Endothelial cell of umbilical vein (primary cell): ENCODE measurements at regions not wholly inside any gene's neighbourhood (a gene's known extent, or its start where the extent isn't known, plus 50 kb on each side); places are given as distances from the start of the nearest gene placed in this dataset.

Experiments used
- BruUV-seq: library from RNA; stranded (reverse); fragments of 400-500 nt; replicated peaks from 2 replicates; lab custom pipeline; 2021; lab: Mats Ljungman, UMichigan
- CTCF ChIA-PET: fragments of 300-600, 350-600 bp; sonication (Branson Sonifier 250); formaldehyde crosslinking; loops from one replicate; lab custom pipeline; 2021; ENCODE audit warnings: antibody characterized with exemption, inconsistent platforms; lab: Charles Lee
- POLR2A ChIA-PET: fragments of 300-600, 350-600 bp; sonication (Branson Sonifier 250); formaldehyde crosslinking; loops from one replicate; lab custom pipeline; 2021; ENCODE audit warnings: antibody characterized with exemption, inconsistent platforms; lab: Charles Lee
- DNase-seq: peaks from one replicate; pipeline ENCODE4 v3.0.0-alpha.2; 2011; ENCODE audit warnings: low read depth, low spot score
- FAIRE-seq: peaks from 2 replicates; lab custom pipeline; 2011; peaks lifted over from hg19 to GRCh38; lab: Jason Lieb, UNC
- H2AFZ ChIP-seq: 2 replicates; pipeline ENCODE4 v1.6.0; 2012; ENCODE audit warnings: low read depth, low read length, control low read depth, inconsistent platforms
- H3K27ac ChIP-seq: 2 replicates; pipeline ENCODE4 v1.5.1; 2011; ENCODE audit warnings: low read depth, mild to moderate bottlenecking, control low read depth, low read length, moderate library complexity; ENCODE audit not compliant: insufficient read depth
- H3K27me3 ChIP-seq, 2 experiments: 2 replicates each; pipeline versions ENCODE4 v1.6.0 to v1.6.1; 2011; ENCODE audit warnings: low read length in 2 of 2, mixed read lengths in 1 of 2; ENCODE audit not compliant: control insufficient read depth in 2 of 2, insufficient read depth in 2 of 2
- H3K36me3 ChIP-seq, 2 experiments: 2 replicates in 1 of 2; 3 replicates in 1 of 2; pipeline ENCODE4 v1.5.1; 2011; ENCODE audit warnings: low read length in 2 of 2, mild to moderate bottlenecking in 1 of 2, moderate library complexity in 1 of 2; ENCODE audit not compliant: control insufficient read depth in 2 of 2, insufficient read depth in 2 of 2; ENCODE audit errors: extremely low read depth in 1 of 2
- H3K4me1 ChIP-seq: 3 replicates; pipeline ENCODE4 v1.5.1; 2011; ENCODE audit warnings: mild to moderate bottlenecking, low read length; ENCODE audit not compliant: control insufficient read depth, insufficient read depth; ENCODE audit errors: extremely low read depth
- H3K4me2 ChIP-seq: 2 replicates; pipeline ENCODE4 v1.6.1; 2011; ENCODE audit warnings: low read length, control low read depth, mixed read lengths; ENCODE audit not compliant: insufficient read depth
- H3K4me3 ChIP-seq, 3 experiments: fragments of 200-600 bp in 1 of 3; sonication (generic), shearing (Covaris generic) in 1 of 3; replicated peaks in 1 of 3; 2 replicates each; pipeline ENCODE4 v1.5.1; 2011 to 2016; ENCODE audit warnings: control low read depth in 3 of 3, low read length in 3 of 3, mild to moderate bottlenecking in 2 of 3, inconsistent platforms in 1 of 3, low read depth in 1 of 3, moderate library complexity in 1 of 3; ENCODE audit not compliant: insufficient read depth in 1 of 3
- H3K79me2 ChIP-seq: 2 replicates; pipeline ENCODE4 v1.6.0; 2012; ENCODE audit warnings: low read length, inconsistent platforms; ENCODE audit not compliant: control insufficient read depth, insufficient read depth
- H3K9ac ChIP-seq: replicated peaks from 2 replicates; pipeline ENCODE3; 2011; ENCODE audit warnings: low read length, control low read depth; ENCODE audit not compliant: insufficient read depth; ENCODE audit errors: extremely low read depth
- H3K9me1 ChIP-seq: replicated peaks from 3 replicates; pipeline ENCODE4 v1.6.0; 2011; ENCODE audit warnings: mild to moderate bottlenecking, low read length; ENCODE audit not compliant: control insufficient read depth, insufficient read depth; ENCODE audit errors: extremely low read depth
- H3K9me3 ChIP-seq: replicated peaks from 2 replicates; pipeline ENCODE4 v1.5.1; 2012; ENCODE audit warnings: low read length, inconsistent platforms; ENCODE audit not compliant: control insufficient read depth, insufficient read depth
- H4K20me1 ChIP-seq: replicated peaks from 2 replicates; pipeline ENCODE3; 2011; ENCODE audit warnings: mild to moderate bottlenecking, low read length; ENCODE audit not compliant: control insufficient read depth, insufficient read depth; ENCODE audit errors: extremely low read depth
- EZH2 ChIP-seq: IDR thresholded peaks from 2 replicates; pipeline ENCODE4 v1.6.1; 2012; ENCODE audit warnings: borderline replicate concordance, low read depth, mild to moderate bottlenecking, moderate library complexity, low read length, inconsistent platforms; ENCODE audit not compliant: severe bottlenecking
- FOS ChIP-seq: IDR thresholded peaks from 2 replicates; pipeline ENCODE4 v1.6.1; 2011; ENCODE audit warnings: mild to moderate bottlenecking, low read length, moderate library complexity, borderline replicate concordance; ENCODE audit not compliant: insufficient read depth
- GATA2 ChIP-seq: IDR thresholded peaks from 2 replicates; pipeline ENCODE4 v1.7.0; 2011; ENCODE audit warnings: low read depth, mild to moderate bottlenecking, moderate library complexity, mixed read lengths, low read length; ENCODE audit not compliant: insufficient read length, insufficient read depth
- JUN ChIP-seq: IDR thresholded peaks from 2 replicates; pipeline ENCODE4 v1.6.1; 2011; ENCODE audit warnings: borderline replicate concordance, low read depth; ENCODE audit not compliant: insufficient read length, insufficient read depth
- MYC ChIP-seq: IDR thresholded peaks from one replicate; pipeline ENCODE4 v1.6.1; 2011; ENCODE audit warnings: mild to moderate bottlenecking, low read depth, low read length
- POLR2A ChIP-seq: IDR thresholded peaks from 2 replicates; pipeline ENCODE4 v1.6.1; 2012; ENCODE audit warnings: low read depth, mild to moderate bottlenecking, control low read depth, low read length
- POLR2AphosphoS5 ChIP-seq: IDR thresholded peaks from 2 replicates; pipeline ENCODE4 v1.6.1; 2012; ENCODE audit warnings: low read depth, mild to moderate bottlenecking, control low read depth, low read length, moderate library complexity; ENCODE audit not compliant: insufficient read depth
- dilution Hi-C: fragments of 300-500 bp; cut with MboI; formaldehyde crosslinking; loops from one replicate; pipeline ENCODE4 v1.15.0; 2019; ENCODE audit warnings: low sequenced_read_pairs; ENCODE audit not compliant: extremely low pct_ligation_motif_present
- intact Hi-C: fragments of 100-400 bp; cut with micrococcal nuclease; formaldehyde crosslinking; loops from one replicate; pipeline ENCODE4 v1.10.0; 2022
- TF ChIP-seq, protein P1 (sequence below), 2 donors: IDR thresholded peaks; 1 replicate in 1 of 2; 2 replicates in 1 of 2; pipeline ENCODE4 v1.5.1; 2011; ENCODE audit warnings: low read length in 2 of 2, mild to moderate bottlenecking in 2 of 2, moderate library complexity in 2 of 2, control low read depth in 1 of 2, inconsistent platforms in 1 of 2, low read depth in 1 of 2; ENCODE audit not compliant: insufficient read depth in 1 of 2; ENCODE audit errors: extremely low read depth in 1 of 2
- TF ChIP-seq, protein P2 (sequence below): IDR thresholded peaks from 2 replicates; pipeline ENCODE4 v1.6.1; 2011; ENCODE audit not compliant: insufficient read depth, insufficient read length

DNA sequence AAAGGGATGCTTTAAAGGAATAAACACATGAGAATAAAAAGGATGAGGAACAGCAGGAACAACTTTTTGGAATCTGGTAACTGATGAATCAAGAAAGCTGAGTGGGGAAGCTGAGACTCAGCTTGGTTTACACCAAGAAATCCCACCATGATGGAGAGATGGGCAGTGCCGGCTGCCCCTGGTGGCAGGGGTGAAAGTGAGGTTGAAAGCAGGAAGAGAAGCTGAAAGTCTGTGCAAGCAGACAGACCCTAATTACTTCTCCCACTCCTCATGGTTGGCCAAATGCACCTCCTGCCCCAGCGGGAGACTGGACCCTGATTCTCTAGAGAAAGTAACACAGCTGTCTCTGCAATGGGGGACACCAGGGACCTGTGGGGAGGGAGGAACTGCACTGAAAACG is 57.6 kb upstream of the NANOS1 start:
- no peak overlapping the region for H3K4me2 ChIP-seq
- intact Hi-C loops, result no loop called here
- TF ChIP-seq GATA2, result no peak
- TF ChIP-seq, protein P1, sequence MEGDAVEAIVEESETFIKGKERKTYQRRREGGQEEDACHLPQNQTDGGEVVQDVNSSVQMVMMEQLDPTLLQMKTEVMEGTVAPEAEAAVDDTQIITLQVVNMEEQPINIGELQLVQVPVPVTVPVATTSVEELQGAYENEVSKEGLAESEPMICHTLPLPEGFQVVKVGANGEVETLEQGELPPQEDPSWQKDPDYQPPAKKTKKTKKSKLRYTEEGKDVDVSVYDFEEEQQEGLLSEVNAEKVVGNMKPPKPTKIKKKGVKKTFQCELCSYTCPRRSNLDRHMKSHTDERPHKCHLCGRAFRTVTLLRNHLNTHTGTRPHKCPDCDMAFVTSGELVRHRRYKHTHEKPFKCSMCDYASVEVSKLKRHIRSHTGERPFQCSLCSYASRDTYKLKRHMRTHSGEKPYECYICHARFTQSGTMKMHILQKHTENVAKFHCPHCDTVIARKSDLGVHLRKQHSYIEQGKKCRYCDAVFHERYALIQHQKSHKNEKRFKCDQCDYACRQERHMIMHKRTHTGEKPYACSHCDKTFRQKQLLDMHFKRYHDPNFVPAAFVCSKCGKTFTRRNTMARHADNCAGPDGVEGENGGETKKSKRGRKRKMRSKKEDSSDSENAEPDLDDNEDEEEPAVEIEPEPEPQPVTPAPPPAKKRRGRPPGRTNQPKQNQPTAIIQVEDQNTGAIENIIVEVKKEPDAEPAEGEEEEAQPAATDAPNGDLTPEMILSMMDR (IDR thresholded peaks at IDR 0.05; ENCODE audit: extremely low read depth in 1 of 2, insufficient read depth in 1 of 2, low read depth in 1 of 2, low read length in 2 of 2), result no peak
- no peak for TF ChIP-seq JUN
- no peak for TF ChIP-seq POLR2A
- TF ChIP-seq MYC, result no peak
- TF ChIP-seq, protein P2, sequence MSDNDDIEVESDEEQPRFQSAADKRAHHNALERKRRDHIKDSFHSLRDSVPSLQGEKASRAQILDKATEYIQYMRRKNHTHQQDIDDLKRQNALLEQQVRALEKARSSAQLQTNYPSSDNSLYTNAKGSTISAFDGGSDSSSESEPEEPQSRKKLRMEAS, result no peak
- no peak for TF ChIP-seq EZH2
- TF ChIP-seq POLR2AphosphoS5, result no peak
- TF ChIP-seq FOS, result no peak
- H3K9me3 ChIP-seq, result no peaks in the 10 kb centered on the region
- FAIRE-seq, result no peak
- H3K9ac ChIP-seq, result no peak overlapping the region
- ChIA-PET POLR2A (no interaction called here), CTCF (no interaction called here)
- H3K4me3 ChIP-seq, result no peak overlapping the region
- BruUV-seq, result no TSS peak
- no peak overlapping the region for H2AFZ ChIP-seq
- no peaks in the 10 kb centered on the region for H3K79me2 ChIP-seq
- H3K36me3 ChIP-seq, result no peaks in the 10 kb centered on the region
- peaks cover 0 to 8% of the 10 kb centered on the region in 2 experiments for H3K27me3 ChIP-seq
- no peak overlapping the region for H3K27ac ChIP-seq
- no peaks in the 10 kb centered on the region for H3K9me1 ChIP-seq
- no peak for DNase-seq
- dilution Hi-C loops, result no loop called here
- no peaks in the 10 kb centered on the region for H4K20me1 ChIP-seq
- no peaks in the 10 kb centered on the region for H3K4me1 ChIP-seq
